ENCODE measurements at regions not wholly inside any gene's neighbourhood (a gene's known extent, or its start where the extent isn't known, plus 50 kb on each side); places are given as distances from the start of the nearest gene placed in this dataset.

GRCh38 chr7:68682910-68683309, 915.4 kb upstream of the AUTS2 start:
- Histone ChIP-seq H3K18ac (ENCODE audit: extremely low read depth, low read length) (no peak overlapping the region), H4K91ac (replicated peaks; ENCODE audit: insufficient read length, low read length) (no peak overlapping the region), H3K4ac (replicated peaks; ENCODE audit: insufficient read length, low read depth, low read length) (no peak overlapping the region), H2BK120ac (replicated peaks; ENCODE audit: low read depth, low read length) (no peak overlapping the region), H3K36me3 (ENCODE audit: control insufficient read depth in 2 of 4, insufficient read depth in 4 of 4, low read length in 3 of 4) (no peaks in the 10 kb centered on the region), H3K27me3 (replicated peaks in 1 of 4; ENCODE audit: control insufficient read depth in 3 of 4, extremely low read depth in 1 of 4, insufficient read depth in 3 of 4, low read length in 3 of 4) (no peaks in the 10 kb centered on the region), H2BK15ac (ENCODE audit: low read length) (no peak overlapping the region), H4K8ac (ENCODE audit: extremely low read depth, insufficient read depth, low read length) (no peak overlapping the region), H2BK20ac (ENCODE audit: low read length) (no peak overlapping the region), H2BK5ac (ENCODE audit: low read depth, low read length) (no peak overlapping the region), H2AK5ac (ENCODE audit: low read depth, low read length) (no peak overlapping the region), H3K9ac (replicated peaks in 1 of 4; ENCODE audit: extremely low read depth in 1 of 4, low read depth in 3 of 4, low read length in 3 of 4) (no peak overlapping the region), H3K4me3 (ENCODE audit: extremely low read depth in 1 of 4, insufficient read depth in 2 of 4, low read depth in 3 of 4, low read length in 4 of 4) (no peak overlapping the region), H3K9me3 (ENCODE audit: insufficient read depth in 2 of 2, low read depth in 1 of 2, low read length in 1 of 2) (no peaks in the 10 kb centered on the region), H3K79me1 (ENCODE audit: low read depth, low read length) (no peaks in the 10 kb centered on the region), H3K23ac (ENCODE audit: insufficient read length) (no peak overlapping the region), H4K20me1 (replicated peaks in 1 of 2; ENCODE audit: control insufficient read depth in 1 of 2, insufficient read depth in 2 of 2, low read length in 2 of 2) (no peaks in the 10 kb centered on the region), H2BK12ac (ENCODE audit: low read depth, low read length) (no peak overlapping the region), H3K27ac (ENCODE audit: low read depth, low read length) (no peak overlapping the region), H3K4me2 (ENCODE audit: insufficient read depth in 1 of 2, low read depth in 2 of 2, low read length in 2 of 2) (no peak overlapping the region), H2AFZ (ENCODE audit: low read length) (no peak overlapping the region), H3K23me2 (ENCODE audit: low read depth, low read length) (no peaks in the 10 kb centered on the region), H3K14ac (ENCODE audit: insufficient read length) (no peak overlapping the region), H4K5ac (ENCODE audit: insufficient read length, low read depth, low read length) (no peak overlapping the region), H3K4me1 (replicated peaks in 1 of 4; ENCODE audit: control insufficient read depth in 3 of 4, insufficient read depth in 4 of 4, low read length in 3 of 4) (peaks cover 0 to 5% (median 0%) of the 10 kb centered on the region in 4 experiments; a peak in 2 of 7 replicates), H3K56ac (replicated peaks; ENCODE audit: insufficient read length, low read depth, low read length) (no peak overlapping the region), H3K79me2 (ENCODE audit: control insufficient read depth in 1 of 2, insufficient read depth in 2 of 2, low read length in 2 of 2) (no peaks in the 10 kb centered on the region)
- POLR2A ChIA-PET (ENCODE audit: partially characterized antibody) = no interaction called here
- FAIRE-seq (no peak), DNase-seq (ENCODE audit: low read depth in 1 of 2, low spot score in 2 of 2) (no peak)
- CTCF ChIA-PET (ENCODE audit: partially characterized antibody) = no interaction called here
- TF ChIP-seq CTBP2 (IDR thresholded peaks at IDR 0.05; ENCODE audit: borderline replicate concordance, insufficient read depth, insufficient read length, low read length) = no peak
- no peak for TF ChIP-seq HDAC6 (IDR thresholded peaks at IDR 0.05; ENCODE audit: low read depth, low read length)
- TF ChIP-seq MAX (IDR thresholded peaks at IDR 0.05) = no peak
- no peak for TF ChIP-seq NANOG (IDR thresholded peaks at IDR 0.05; ENCODE audit: insufficient read depth, low read depth, low read length, poor library complexity, severe bottlenecking)
- TF ChIP-seq KDM5A (IDR thresholded peaks at IDR 0.05; ENCODE audit: low read length) = no peak
- no peak for TF ChIP-seq POLR2AphosphoS5 (IDR thresholded peaks at IDR 0.05; ENCODE audit: low read depth, low read length)
- TF ChIP-seq TAF7 (optimal IDR thresholded peaks at IDR 0.05; ENCODE audit: borderline replicate concordance, low read depth, low read length) = no peak
- TF ChIP-seq EGR1 (IDR thresholded peaks at IDR 0.05; ENCODE audit: borderline replicate concordance, low read depth, low read length) = no peak
- no peak for TF ChIP-seq PHF8 (conservative IDR thresholded peaks at IDR 0.05; ENCODE audit: low read depth, low read length)
- TF ChIP-seq CEBPB (IDR thresholded peaks at IDR 0.05; ENCODE audit: low read depth, low read length) = no peak
- no peak for TF ChIP-seq SIN3A (conservative IDR thresholded peaks at IDR 0.05 in 1 of 2, IDR thresholded peaks at IDR 0.05 in 1 of 2; ENCODE audit: low read depth in 1 of 2, low read length in 2 of 2)
- 89% methylated on average over 5 of the region's 5 CpGs; no CpG with 5 or more reads in 1 of the 2 experiments for WGBS, 2 experiments (ENCODE audit: extremely low coverage in 1 of 2, insufficient coverage in 1 of 2, insufficient read length in 1 of 2, insufficient replicate concordance in 2 of 2, low coverage in 1 of 2, low lambda C conversion rate in 2 of 2, missing lambda C conversion rate in 1 of 2)

Data from H1 (cell line).